Lower leg skin (tissue), 4 donors: ENCODE measurements at regions not wholly inside any gene's neighbourhood (a gene's known extent, or its start where the extent isn't known, plus 50 kb on each side); places are given as distances from the start of the nearest gene placed in this dataset.

Experiments
- DNase-seq, 2 donors: peaks; one replicate each; pipeline ENCODE4 v3.0.0-alpha.2; 2019; ENCODE audit warnings: low spot score in 2 of 2
- H3K4me3 ChIP-seq: fragments of 200-600 bp; sonication (generic); 2 replicates; pipeline ENCODE4 v1.5.1; 2017; ENCODE audit warnings: mild to moderate bottlenecking, low read depth; ENCODE audit not compliant: poor library complexity, severe bottlenecking
- CTCF ChIP-seq, 3 donors: fragments of 450-650 bp; IDR thresholded peaks; one replicate each; pipeline ENCODE4 v1.5.1; 2016; ENCODE audit warnings: antibody characterized with exemption in 3 of 3, mild to moderate bottlenecking in 3 of 3, moderate library complexity in 2 of 3
- POLR2A ChIP-seq, 2 donors: fragments of 450-650 bp; IDR thresholded peaks; one replicate each; pipeline ENCODE4 v1.6.1; 2016 to 2017; ENCODE audit warnings: antibody characterized with exemption in 2 of 2, mild to moderate bottlenecking in 1 of 2, moderate library complexity in 1 of 2
- WGBS, 2 donors: methylation state at CpG; one replicate each; pipeline ENCODE4 v1.1.5; 2018; 5-methylcytosine and 5-hydroxymethylcytosine counted together
- intact Hi-C: fragments of 100-400 bp; cut with DNase I; formaldehyde crosslinking; loops from one replicate; pipeline ENCODE4 v1.15.0; 2023; ENCODE audit warnings: low total_unique reads

DNA sequence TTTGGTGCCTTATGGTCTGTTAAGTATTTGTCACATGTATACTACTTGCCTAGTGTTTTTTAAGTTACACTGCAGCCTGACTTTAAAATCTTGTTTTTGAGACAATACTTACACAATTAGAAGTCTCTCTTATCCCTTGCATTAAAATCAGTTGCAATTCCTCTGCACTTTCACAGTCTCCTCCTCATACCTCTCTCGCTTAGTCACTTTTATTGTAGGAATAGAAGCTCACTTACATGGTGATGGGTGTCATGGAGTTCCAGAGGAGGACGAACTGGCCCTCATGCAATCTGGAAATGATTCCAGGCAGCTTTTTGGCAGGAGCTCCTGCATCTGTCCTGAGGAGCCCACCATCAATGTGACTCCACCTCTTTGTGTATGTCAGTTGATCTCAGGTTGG lies 238.4 kb upstream of the TBC1D5 start:
- intact Hi-C loops: loop anchor here (5.0 kb wide), 1 partner anchor 621 kb away; no protein-coding TSS in a partner anchor
- DNase-seq: no peak
- TF ChIP-seq POLR2A (IDR thresholded peaks at IDR 0.05) (no peak), CTCF (IDR thresholded peaks at IDR 0.05) (no peak)
- H3K4me3 ChIP-seq: no peak overlapping the region
- WGBS, 2 donors: 67 to 78% methylated on average over 2 of the region's 2 CpGs

DNA sequence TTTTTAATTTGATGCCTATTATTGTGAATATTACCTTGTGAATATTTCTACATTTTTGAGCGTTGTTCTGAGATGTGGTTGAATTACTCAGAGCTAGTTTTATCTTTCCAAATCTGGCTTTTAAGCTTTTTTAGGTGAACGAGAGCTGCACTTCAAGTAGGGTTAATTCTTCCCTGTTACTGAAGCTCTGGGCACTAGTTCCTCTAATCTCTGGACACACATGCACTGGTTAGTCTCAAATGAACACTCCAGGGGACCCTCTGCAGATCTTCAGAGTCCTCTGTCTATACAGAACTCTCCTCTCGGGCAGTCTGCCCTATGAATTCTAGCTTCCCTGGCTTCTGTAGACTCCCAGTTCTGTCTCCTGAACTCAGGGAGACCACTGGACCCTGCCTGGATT lies 237.5 kb upstream of the TBC1D5 start:
- intact Hi-C loops: loop anchor here (5.0 kb wide), 1 partner anchor 622 kb away; no protein-coding TSS in a partner anchor
- no peak overlapping the region for H3K4me3 ChIP-seq
- 72 to 80% methylated on average over 3 of the region's 3 CpGs for WGBS, 2 donors
- TF ChIP-seq CTCF (IDR thresholded peaks at IDR 0.05) (no peak), POLR2A (IDR thresholded peaks at IDR 0.05) (no peak)
- DNase-seq: no peak

GRCh38 chr3:17979252-17979651 lies 236.8 kb upstream of the TBC1D5 start:
- no peak for TF ChIP-seq POLR2A (IDR thresholded peaks at IDR 0.05)
- TF ChIP-seq CTCF (IDR thresholded peaks at IDR 0.05): no peak
- no peak for DNase-seq
- H3K4me3 ChIP-seq: no peak overlapping the region
- WGBS, 2 donors: 51 to 61% methylated on average over 2 of the region's 2 CpGs
- intact Hi-C loops: no loop called here

- no peak for DNase-seq
- TF ChIP-seq CTCF (IDR thresholded peaks at IDR 0.05): no peak
- no peak for TF ChIP-seq POLR2A (IDR thresholded peaks at IDR 0.05)
- WGBS, 2 donors: 92% methylated on average over 1 of the region's 1 CpG
- no peak overlapping the region for H3K4me3 ChIP-seq
- intact Hi-C loops: no loop called here
Measured at GRCh38 chr3:17974206-17974841, 231.9 kb upstream of the TBC1D5 start.

- no peak overlapping the region for H3K4me3 ChIP-seq
- 49 to 50% methylated on average over 10 of the region's 10 CpGs for WGBS, 2 donors
- TF ChIP-seq CTCF (IDR thresholded peaks at IDR 0.05): no peak
- TF ChIP-seq POLR2A (IDR thresholded peaks at IDR 0.05): no peak
- DNase-seq: no peak
- intact Hi-C loops: no loop called here
Measured at GRCh38 chr3:17972959-17973906, 230.8 kb upstream of the TBC1D5 start.
